Stimulated activated CD4-positive, alpha-beta T cell treated with anti-CD3 and anti-CD28 coated beads, Interleukin-1b, Interleukin-23, amount 100 ng/mL, for 48 hours (primary cell): ENCODE measurements at regions not wholly inside any gene's neighbourhood (a gene's known extent, or its start where the extent isn't known, plus 50 kb on each side); places are given as distances from the start of the nearest gene placed in this dataset.

ENCODE experiments used
- DNase-seq: peaks from one replicate; pipeline ENCODE4 v3.0.0-alpha.2; 2020

DNA sequence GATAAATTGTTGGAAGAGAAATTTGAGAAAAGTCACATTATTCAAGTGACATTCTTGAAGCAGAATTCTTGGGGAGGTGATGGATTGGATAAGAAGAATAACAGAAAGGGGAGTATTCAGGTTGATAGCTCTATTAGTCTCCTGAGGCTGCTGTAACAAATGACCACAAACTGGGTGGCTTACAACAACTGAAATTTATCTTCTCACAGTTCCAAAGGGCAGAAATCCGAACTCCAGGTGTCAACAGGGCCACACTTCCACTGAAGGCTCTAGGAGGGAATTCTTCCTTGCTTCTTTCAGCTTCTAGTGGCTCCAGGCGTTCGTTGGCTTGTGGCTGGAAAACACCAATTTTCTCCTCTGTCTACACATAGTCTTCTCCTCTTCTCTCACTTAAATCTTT lies 99.8 kb downstream of the TES start:
- no peak for DNase-seq

DNA sequence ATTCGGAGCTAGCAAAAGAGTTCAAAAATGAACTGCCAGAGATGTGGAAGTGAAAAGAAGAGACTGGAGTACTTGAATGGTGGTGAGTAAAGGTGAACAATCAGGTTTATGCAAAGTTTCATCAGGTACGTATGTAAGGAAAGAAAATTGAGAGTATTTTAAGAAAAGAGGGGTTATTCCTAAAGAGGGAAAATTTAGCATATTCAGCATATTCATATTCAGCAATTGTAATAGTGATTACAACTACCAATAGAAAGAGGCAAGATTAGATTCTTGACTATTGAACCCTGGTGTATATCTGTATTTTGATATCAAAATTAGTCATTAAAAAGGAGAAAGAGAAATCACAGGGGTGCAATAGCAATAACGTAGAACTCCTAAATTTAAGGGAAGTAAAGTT lies 100.9 kb downstream of the TES start:
- DNase-seq, result no peak

DNA sequence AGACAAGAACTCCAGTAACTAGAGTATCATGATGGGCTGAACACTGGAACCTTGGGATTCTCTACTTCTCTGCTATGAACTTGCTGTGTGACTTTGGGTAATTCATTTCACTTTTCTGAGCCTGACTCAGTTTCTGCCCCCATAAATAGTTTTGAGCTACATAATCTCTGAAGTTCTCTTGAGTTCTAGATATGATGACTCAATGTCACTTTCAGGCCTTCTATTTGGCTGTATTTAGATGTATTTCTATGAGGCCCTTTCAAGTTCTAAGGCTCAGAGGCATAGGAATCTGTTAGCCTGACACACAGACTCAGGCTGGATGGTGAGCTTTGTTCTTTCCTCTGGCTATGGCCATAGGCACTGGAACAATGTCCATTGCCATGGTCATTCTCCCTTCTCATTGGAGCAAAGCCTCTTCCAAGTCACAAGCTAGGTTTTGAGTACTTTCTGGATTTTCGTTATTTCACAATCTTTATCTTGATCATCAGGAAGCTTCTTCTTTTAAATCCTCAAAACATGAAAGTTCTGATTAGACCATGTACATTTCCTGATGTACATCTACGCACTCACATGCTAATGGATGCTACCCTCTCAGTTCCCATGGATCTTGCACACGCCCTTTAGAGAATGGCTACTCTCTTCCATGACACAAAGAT lies 101.6 kb downstream of the TES start:
- DNase-seq, result no peak

DNA sequence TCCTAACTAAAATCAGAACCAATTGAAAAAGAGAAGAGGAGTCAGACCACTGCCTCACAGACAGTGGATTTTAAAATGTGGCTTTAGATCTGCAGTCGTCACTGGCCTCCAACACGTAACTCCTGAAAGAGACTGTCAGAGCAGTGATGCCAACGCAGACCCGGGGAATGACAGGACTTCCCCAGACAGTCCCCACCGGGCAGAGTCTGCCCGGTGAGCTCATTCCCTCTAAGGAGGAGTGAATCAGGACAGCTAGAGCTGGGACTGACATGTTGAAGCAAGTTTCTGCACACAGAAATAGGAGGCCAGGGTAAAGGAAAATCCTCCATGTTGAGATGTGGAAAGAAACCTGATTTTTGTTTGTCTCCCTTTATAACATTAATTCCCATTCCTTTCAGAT lies 105.0 kb downstream of the TES start:
- no peak for DNase-seq

DNA sequence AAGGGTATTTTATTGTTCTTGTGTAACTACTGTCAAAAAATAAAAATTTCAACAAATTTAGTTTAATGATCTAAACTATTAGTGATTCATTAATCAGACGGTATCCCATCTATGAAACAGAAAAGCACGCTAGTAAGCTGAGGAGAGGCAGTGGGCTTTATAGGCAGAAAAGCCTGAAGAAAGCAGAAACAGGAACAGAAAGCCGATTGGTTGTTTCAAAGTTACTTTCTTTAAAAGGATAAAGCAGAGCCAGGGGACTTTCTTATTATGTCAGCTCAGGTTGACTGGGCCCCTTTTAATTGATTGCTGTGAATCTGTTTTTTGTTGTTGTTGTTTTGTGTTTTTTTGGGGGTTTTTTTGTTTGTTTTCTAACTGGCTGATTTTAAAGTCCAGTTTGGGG lies 105.5 kb downstream of the TES start:
- no peak for DNase-seq

DNA sequence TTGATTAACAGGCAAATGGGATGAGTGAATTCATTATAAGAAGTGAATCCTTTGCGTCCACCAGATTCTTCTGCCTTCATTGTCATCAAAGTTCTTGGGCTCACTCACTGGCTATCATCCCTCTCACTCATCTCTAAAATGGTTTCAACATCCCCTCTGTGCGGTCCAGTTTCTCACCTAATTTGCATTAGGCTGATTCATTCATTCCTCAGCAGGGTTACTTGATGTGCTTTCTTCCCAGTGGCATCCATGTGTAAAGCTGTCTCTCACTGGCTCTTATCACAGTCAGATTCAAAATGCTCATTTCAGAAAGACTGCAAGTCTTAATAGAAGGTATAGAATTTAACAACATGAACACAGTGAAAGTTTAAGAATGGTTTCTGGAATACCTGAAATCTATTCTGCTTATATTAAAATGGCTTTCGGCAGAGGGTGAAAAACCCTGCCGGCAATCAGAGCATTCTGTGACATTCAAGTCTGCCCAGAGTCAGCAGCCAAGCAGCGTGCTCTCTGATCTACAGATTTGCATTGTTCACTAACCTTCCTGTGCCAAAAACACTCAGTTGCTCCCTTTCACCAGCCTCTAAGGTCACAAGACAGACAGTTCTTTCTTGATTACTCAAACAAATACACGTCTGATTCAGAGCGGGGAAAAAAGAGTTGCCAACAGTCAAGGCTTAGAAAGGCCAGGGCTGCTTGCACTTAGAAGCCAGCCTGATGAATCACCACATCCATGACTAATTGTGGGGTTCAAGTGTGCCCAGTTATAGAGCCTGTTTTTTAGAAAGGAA lies 106.7 kb downstream of the TES start:
- DNase-seq, result peak; percentile 60

DNA sequence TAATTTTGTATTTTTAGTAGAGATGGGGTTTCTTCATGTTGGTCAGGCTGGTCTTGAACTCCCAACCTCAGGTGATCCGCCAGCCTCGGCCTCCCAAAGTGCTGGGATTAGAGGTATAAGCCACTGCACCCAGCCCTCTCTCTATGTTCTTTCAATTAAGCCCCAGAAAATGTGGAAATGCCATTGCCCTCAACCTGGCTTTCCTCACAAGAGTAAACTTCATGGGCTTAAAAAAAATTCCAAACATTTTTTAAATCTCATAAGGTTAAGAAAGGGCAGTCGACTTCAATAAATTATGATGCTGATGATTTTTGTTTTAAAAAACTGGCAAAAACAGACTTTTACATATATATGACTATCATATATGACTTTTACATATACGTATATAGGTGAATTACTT lies 107.6 kb downstream of the TES start:
- DNase-seq, result no peak

DNA sequence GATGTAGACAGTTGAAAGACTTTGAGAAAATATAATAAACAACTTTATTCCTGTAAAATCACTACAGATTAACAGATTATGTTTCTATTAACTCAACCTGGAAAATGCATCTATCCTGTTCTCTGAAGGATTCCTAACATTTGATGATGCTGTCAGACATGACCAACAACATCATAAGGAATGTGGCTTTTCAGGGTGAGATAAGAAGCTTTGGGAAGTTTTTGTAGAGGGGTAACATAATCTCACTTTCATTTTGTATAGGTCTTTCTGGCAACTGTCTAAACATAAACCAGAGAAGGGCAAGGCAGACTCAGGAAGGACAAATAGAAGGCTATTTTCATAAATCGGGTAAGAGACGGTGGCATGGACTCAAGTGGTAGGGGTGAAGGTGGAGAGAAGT lies 112.2 kb downstream of the TES start:
- DNase-seq, result no peak

DNA sequence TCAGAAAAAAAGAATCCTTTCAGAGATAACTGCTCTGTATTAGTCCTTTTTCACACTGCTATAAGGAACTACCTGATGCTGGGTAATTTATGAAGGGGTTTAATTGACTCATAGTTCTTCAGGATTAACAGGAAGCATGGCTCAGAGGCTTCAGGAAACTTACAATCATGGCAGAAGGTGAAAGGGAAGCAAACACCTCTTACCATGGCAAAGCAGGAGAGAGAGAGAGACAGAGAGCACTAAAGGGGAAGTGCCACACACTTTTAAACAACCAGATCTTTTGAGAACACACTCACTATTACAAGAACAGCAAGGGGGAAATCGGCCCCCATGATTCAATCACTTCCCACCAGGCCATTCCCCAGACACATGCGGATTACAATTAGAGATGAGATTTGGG lies 114.2 kb downstream of the TES start:
- no peak for DNase-seq

DNA sequence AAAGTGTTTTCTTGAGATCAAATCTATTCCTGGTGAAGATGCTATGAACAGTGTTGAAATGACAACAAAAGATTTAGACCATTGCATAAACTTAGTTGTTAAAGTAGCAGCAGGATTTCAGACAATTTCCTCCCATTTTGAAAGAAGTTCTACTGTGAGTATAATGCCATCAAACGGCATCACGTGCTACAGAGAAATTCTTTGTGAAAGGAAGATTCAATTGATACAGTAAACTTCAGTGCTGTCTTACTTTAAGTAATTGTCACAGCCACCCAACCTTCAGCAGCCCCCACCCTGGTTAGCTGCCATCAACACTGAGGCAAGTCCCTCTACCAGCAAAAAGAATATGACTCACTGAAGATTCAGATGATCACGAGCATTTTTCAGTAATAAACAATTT lies 115.2 kb downstream of the TES start:
- no peak for DNase-seq

DNA sequence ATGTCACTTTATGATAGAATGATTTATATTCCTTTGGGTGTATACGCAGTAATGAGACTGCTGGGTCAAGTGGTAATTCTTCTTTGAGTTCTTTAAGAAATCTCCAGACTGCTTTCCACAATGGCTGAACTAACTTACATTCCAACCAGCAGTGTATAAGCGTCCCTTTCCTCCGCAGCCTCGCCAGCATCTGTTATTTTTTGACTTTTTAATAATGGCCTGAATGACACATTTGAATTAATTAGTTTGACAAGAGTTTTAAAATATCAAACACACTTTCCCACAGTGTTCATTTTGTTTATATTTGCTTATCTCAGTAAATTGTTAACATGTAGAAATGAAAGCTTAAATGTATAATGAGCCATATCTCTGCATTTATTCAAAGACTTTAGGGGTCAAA lies 116.8 kb downstream of the TES start:
- no peak for DNase-seq

DNA sequence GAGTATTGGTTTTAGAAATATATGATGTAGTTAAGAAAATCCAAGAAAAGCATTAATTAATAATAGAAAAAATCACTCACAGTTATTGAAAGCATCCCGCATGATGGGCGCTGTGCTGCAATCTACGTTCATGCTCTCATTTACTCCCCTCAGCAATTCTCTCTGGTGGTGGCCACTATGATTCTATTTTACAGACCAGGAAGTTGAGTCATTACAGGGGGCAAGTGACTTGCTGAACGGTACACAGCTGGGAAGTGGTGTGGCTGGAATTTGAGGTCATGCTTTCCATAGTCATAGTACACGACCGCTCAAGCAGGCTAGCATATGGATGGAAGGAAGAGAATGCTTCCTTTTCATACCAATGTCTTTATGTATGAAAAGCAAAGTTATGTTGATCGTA lies 117.4 kb downstream of the TES start:
- no peak for DNase-seq

DNA sequence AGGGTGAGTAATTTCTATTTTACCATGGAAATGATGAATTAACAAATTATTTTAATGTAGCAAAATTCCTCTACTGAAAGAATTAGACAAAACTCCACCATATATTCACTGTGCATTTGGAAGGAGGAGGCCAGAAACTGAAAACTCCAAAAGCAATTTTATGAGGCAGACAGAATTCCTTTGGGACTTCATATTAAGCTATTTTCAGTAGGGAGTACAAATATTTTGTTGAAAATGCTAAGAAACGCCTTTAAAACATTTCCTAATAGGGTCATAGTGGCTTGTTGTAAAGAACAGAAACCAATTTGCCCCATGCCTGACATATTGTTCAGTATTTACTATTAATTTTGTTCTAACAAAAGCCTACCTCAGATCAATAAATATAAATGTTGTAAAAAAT lies 117.8 kb downstream of the TES start:
- DNase-seq, result no peak

DNA sequence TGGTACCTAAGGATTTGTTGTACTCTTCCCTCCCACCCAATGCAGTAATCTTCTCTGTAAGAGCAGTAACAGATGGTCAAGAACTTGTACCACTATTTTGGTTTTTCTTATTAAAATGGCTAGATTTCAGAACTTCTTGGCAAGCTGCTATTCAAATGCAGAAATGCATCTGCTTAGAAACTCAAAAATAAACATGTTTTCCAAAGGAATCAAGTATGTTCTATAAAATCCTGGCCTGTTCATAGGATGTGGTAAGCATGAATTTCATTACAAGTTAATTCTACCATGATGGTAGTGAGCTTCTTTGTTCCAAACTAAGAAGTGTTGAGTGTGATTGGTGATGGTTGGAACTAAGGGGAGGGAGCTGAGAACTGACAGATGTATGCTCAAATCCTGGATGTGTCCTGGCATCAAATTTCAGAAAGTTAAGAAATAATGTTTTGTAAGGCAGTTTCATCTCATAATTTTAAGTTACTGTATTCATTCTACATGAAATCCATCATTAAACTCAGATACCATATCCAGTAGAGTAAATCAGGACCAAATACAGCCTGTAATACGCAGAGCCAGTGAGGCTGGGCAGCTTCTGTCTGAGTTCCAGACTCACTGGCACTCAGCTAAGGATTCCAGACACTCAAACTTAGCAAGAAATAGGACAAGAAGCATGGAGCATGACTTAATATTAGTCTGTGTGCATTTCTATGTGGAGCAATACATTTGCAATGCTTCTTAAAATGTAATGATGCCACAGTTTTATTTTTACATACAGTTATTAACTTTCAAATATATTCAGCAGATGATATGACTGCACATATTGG lies 119.6 kb downstream of the TES start:
- DNase-seq, result no peak

DNA sequence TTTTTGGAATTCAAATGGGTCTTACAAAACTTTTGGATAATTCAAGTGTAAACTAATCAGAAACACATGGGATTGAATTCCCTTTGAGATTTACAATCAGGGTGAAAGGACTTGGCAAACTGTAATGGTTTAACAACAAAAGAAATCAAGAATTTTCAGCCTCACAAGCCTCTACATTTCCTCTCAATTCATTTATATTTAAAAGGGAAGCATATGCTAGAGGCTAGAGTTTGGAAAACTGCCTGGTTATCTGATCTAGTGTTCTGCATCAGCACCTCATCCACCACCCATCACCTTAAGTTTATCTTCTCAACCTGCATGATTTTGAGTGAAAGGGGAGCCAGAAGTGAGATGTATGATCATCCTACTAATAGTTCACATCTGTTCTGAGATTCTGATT lies 120.7 kb downstream of the TES start:
- no peak for DNase-seq

DNA sequence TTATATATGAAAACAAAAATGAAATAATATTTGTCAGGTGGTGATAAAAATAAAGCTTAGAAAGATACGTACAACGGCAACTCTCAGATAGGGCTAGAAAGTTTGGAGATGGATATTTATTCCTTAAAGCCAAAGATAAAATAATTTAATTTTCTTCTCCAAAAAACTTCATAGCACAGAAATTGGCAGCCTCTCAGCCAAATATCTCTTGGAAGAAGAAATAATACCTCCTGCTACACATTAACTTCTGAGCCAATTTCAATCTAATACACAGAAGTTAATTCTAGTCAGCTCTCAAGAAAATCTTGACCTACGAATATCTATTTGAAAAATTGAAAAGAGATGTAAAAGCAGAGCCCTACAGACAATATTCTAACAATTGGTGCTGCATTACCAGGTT lies 122.4 kb downstream of the TES start:
- DNase-seq, result no peak

DNA sequence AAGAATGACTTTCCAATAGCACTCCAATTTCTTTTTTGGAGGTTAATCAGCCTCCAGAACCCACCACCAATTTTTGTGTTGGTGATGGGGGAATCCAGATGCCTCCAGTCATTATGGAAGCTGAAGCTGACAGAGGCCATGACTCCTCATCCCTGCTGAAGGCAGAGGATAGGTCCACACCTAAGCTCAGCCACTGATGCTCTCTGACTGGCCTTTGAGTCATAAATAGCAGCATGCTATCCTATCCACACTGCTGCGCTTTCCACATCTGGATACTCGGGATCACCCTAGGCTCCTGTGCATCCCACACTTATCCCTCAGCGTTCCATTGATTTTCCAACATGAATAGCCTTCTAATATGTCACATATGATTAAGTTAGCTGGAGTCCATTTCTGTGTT lies 124.2 kb downstream of the TES start:
- DNase-seq, result no peak

DNA sequence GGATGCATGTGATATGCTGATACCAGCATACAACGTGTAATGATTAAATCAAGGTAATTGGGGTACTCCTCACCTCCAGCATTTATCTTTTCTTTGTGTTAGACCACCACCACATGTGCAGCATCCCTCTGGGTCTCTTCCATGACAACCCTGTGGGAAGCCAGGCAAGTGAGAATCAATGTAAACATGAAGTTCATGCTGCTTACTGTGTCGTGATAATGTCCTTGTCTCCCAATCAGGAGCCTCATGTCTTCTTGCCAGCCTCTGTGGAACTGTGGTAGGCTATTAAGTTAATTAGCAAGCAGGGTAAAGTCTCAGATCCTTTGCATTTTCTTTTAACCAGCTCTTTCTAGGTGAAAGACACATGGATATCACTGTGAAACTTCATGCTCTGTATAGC lies 126.7 kb downstream of the TES start:
- DNase-seq, result no peak

DNA sequence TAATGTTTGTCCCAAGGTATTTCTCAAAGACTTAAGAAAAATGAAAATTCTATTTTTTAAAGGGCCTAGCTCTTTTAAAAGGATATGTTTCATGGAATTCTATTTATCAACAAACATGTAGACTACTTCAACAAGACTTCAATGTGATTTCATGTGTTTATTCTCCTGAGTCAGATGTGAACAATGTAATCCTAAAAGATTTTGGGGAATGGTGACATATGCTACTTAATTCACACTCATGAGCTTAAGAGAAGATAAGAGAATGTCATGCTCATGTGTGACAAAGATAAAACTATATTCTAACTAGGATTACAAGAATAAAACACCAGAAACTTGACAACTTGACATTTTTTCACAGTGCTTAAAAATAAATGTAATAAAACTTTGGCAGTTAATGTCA lies 127.5 kb downstream of the TES start:
- no peak for DNase-seq

DNA sequence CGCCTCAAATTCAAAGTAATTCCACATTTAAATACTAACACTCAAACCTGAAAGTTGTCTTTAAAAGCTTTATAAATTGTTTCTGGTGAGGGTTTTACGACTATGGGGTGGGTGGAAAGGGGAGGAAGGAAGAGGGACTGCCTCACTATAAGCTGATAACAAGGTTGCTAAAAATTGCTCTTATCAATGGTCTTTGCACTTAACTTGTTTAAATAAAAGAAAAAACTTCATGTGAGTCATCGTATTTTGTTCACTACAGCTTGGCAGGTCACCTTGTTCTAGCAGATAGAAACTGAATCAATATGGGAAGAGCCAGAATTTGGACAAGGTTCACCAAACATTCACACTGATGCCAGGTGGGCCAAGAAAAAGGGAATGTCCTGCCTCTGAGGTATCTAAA lies 129.2 kb downstream of the TES start:
- no peak for DNase-seq

DNA sequence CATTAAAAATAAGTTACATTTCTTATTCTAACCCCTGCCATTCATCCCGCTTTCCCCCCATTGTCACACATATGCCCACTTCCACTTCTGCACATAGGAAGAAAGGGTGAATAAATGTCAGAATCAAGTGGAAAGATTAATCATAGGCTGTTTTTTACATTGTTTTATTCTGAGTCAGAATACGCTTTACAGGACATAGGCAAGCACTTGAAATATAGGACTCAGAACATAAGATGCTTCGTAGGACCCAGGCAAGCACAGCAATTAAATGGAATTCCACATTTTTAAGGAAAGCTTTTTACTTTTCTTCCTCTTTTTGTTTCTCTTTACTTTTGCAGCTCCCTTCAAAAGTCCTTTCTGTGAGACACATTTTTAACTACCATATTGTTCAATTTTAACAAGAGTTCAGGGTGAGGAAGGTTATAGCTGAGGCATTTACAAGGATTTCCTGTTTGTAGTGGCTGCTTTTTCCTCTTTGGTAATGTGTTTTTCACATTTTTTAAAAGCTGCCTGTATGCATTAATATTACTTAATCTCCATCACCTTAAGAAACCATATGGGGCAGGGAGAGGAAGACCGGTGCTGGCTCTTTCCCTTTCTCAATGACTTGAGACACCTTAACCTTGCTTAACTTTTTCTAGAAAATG lies 130.0 kb downstream of the TES start:
- DNase-seq, result no peak

DNA sequence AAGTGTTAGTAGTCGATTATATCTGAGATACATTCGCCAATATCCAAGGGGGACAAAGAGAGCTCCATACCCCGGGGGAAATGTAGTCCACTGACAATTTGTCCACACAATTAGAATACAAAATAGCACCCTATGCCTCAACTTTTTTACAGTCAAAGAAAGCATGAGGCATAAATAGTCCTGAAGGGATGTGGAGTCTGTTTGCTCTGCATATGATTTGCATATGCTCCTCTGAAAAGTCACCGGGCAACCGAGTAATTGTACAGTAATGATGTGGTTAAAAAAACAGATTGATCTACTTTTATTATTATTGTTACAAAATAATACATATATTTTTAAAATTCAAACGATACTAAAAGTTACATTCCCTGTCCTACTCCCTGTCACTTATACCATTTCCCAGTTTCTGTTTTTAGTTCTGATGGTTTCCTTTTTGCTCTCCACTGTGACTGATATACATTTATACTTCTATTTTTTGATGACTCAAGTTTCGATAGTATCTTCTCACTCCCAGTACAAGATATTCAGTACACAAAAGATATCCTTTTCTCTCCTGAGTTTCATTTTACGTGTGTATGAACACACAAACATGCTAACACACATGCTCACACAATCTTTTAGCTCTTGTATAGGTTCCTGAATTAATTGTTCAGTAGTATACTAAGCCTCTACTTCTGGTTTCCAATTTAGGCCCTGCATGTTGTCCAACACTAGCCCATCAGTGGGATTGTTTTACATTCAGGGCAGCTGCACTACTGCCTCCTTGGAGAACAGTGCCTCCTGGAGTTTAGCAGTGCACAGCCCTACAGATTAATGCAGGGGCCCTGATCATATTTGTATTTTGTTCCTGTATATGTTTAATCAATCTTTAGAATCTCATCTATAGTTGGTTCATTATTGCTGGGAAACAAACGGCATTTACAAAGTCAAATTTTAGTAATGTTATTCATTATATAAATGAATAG lies 130.9 kb downstream of the TES start:
- no peak for DNase-seq
